Gastroesophageal sphincter (tissue), 3 donors: ENCODE measurements at regions not wholly inside any gene's neighbourhood (a gene's known extent, or its start where the extent isn't known, plus 50 kb on each side); places are given as distances from the start of the nearest gene placed in this dataset.

Experiments used
- CTCF ChIP-seq, 4 experiments: fragments of 200-600 bp in 2 of 4; fragments of 450-650 bp in 2 of 4; sonication (generic) in 1 of 4; IDR thresholded peaks; one replicate each; pipeline ENCODE4 v1.5.1; 2017 to 2019; ENCODE audit warnings: antibody characterized with exemption in 4 of 4, mild to moderate bottlenecking in 2 of 4, moderate library complexity in 2 of 4
- POLR2AphosphoS5 ChIP-seq: sonication (generic); formaldehyde crosslinking; IDR thresholded peaks from one replicate; pipeline ENCODE4 v1.6.1; 2017; ENCODE audit warnings: antibody characterized with exemption

- TF ChIP-seq CTCF (IDR thresholded peaks at IDR 0.05), result no peak
- no peak for TF ChIP-seq POLR2AphosphoS5
Measured at GRCh38 chr10:14447094-14447839, 116.5 kb upstream of the FRMD4A start.
